Natural killer cell treated with Interleukin-12 subunit alpha and Interleukin-12 subunit beta and Interleukin-15 and Interleukin-18, amount 100 ng/mL, for 72 hours (primary cell): ENCODE measurements at regions not wholly inside any gene's neighbourhood (a gene's known extent, or its start where the extent isn't known, plus 50 kb on each side); places are given as distances from the start of the nearest gene placed in this dataset.
"Not testable (repeated sequence)": the region's sequence is repeated elsewhere in the genome, so short reads cannot be mapped to it uniquely, and the experiment has no call there.

Experiments used
- ATAC-seq, 2 donors: fragments of 150-1000 bp; cut with Tn5 transposase in 1 of 2; sonication (Bioruptor Pico), chemical (Tn5 transposase) in 1 of 2; 2 replicates each; pipeline ENCODE4 v1.10.0; 2021
- DNase-seq: peaks from one replicate; pipeline ENCODE4 v3.0.0; 2022; ENCODE audit warnings: low spot score
- H3K27ac Mint-ChIP-seq, 2 donors: 1 replicate in 1 of 2; 2 replicates in 1 of 2; pipeline ENCODE4 v1.8.0; 2022; ENCODE audit warnings: mixed read lengths in 2 of 2, mild to moderate bottlenecking in 1 of 2, moderate library complexity in 1 of 2
- H3K27me3 Mint-ChIP-seq, 2 donors: 1 replicate in 1 of 2; 2 replicates in 1 of 2; pipeline ENCODE4 v1.8.0; 2022; ENCODE audit warnings: mixed read lengths in 2 of 2
- H3K36me3 Mint-ChIP-seq: one replicate; pipeline ENCODE4 v1.8.0; 2022; ENCODE audit warnings: mixed read lengths
- H3K4me1 Mint-ChIP-seq, 2 donors: 1 replicate in 1 of 2; 2 replicates in 1 of 2; pipeline ENCODE4 v1.8.0; 2022; ENCODE audit warnings: low read depth in 2 of 2, mixed read lengths in 2 of 2, mild to moderate bottlenecking in 1 of 2
- H3K4me3 Mint-ChIP-seq: one replicate; pipeline ENCODE4 v1.8.0; 2022; ENCODE audit warnings: mixed read lengths
- H3K9me3 Mint-ChIP-seq: 2 replicates; pipeline ENCODE4 v1.8.0; 2022; ENCODE audit warnings: mixed read lengths

DNA sequence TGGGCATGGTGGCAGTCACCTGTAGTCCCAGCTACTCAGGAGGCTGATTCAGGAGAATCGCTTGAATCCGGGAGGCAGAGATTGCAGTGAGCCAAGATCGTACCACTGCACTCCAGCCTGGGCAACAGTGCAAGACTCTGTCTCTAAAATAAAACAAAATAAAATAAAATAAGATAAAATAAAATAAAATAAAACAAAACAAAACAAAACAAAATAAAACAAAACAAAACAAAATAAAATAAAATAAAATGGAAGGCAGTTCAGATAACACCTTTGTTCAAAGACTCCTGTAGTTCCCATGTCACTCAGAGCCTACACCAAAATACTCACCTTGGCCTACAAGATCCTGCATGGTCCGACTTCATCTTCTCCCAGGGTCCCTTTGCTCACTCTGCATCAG, 61.3 kb downstream of the SYF2 start:
- not testable (repeated sequence) for H3K9me3 Mint-ChIP-seq

DNA sequence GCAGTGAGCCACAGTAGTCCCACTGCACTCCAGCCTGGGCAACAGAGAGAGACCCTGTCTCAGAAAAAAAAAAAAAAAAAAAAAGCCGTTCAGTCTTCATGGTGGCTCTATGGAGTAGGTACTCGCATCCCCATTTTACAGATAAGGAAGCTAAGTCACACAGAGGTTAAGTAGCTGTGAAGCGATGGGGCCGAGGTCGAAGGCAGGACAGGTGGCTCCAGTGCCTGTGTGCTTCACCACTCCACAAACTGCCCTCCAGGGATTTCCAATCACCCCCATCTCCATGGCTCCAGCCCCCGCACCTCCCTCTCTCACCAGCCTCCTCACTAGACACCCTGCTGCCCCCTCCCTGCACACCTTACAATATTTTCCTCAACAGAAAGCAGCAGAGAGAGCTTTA, 61.9 kb downstream of the SYF2 start:
- no peak overlapping the region for H3K27ac Mint-ChIP-seq
- H3K4me3 Mint-ChIP-seq: no peak overlapping the region
- H3K9me3 Mint-ChIP-seq: peaks cover 3% of the 10 kb centered on the region
- no peaks in the 10 kb centered on the region for H3K36me3 Mint-ChIP-seq
- H3K27me3 Mint-ChIP-seq: no peaks in the 10 kb centered on the region
- ATAC-seq (no peak), DNase-seq (no peak)
- H3K4me1 Mint-ChIP-seq: no peaks in the 10 kb centered on the region

More for the DNA sequence above, 61.3 kb downstream of the SYF2 start:
- not testable (repeated sequence) for H3K4me3 Mint-ChIP-seq, H3K4me1 Mint-ChIP-seq, DNase-seq, H3K27ac Mint-ChIP-seq, H3K27me3 Mint-ChIP-seq, H3K36me3 Mint-ChIP-seq, ATAC-seq

GRCh38 chr1:25169610-25170009, 62.7 kb downstream of the SYF2 start:
- DNase-seq (no peak), ATAC-seq (no peak)
- no peaks in the 10 kb centered on the region for H3K36me3 Mint-ChIP-seq
- H3K4me1 Mint-ChIP-seq: no peaks in the 10 kb centered on the region
- peaks cover 0 to 2% of the 10 kb centered on the region in 2 donors for H3K27me3 Mint-ChIP-seq
- H3K4me3 Mint-ChIP-seq: no peak overlapping the region
- no peak overlapping the region for H3K27ac Mint-ChIP-seq
- peaks cover 3% of the 10 kb centered on the region for H3K9me3 Mint-ChIP-seq

- Mint-ChIP-seq H3K27me3 (peaks cover 0 to 2% of the 10 kb centered on the region in 2 donors), H3K36me3 (no peaks in the 10 kb centered on the region), H3K9me3 (peaks cover 3% of the 10 kb centered on the region), H3K4me3 (no peak overlapping the region), H3K4me1 (no peaks in the 10 kb centered on the region), H3K27ac (no peak overlapping the region)
- no peak for ATAC-seq
- DNase-seq: no peak
Measured at GRCh38 chr1:25169168-25169567, 63.1 kb downstream of the SYF2 start.

GRCh38 chr1:25168193-25169071, 63.9 kb downstream of the SYF2 start:
- H3K4me1 Mint-ChIP-seq: no peaks in the 10 kb centered on the region
- ATAC-seq: no peak
- peaks cover 0 to 2% of the 10 kb centered on the region in 2 donors for H3K27me3 Mint-ChIP-seq
- peaks cover 3% of the 10 kb centered on the region for H3K9me3 Mint-ChIP-seq
- H3K36me3 Mint-ChIP-seq: no peaks in the 10 kb centered on the region
- DNase-seq: no peak
- no peak overlapping the region for H3K27ac Mint-ChIP-seq
- H3K4me3 Mint-ChIP-seq: no peak overlapping the region

GRCh38 chr1:25167269-25168192, 64.8 kb downstream of the SYF2 start:
- Mint-ChIP-seq H3K4me3 (no peak overlapping the region), H3K4me1 (no peaks in the 10 kb centered on the region), H3K27me3 (peaks cover 6% of the 10 kb centered on the region in 2 donors), H3K36me3 (no peaks in the 10 kb centered on the region), H3K9me3 (no peaks in the 10 kb centered on the region), H3K27ac (no peak overlapping the region)
- no peak for DNase-seq
- ATAC-seq: peak in 1 of 2 donors; percentile 15

- no peak overlapping the region for H3K27ac Mint-ChIP-seq
- H3K4me1 Mint-ChIP-seq: no peaks in the 10 kb centered on the region
- DNase-seq (no peak), ATAC-seq (no peak)
- peaks cover 8 to 13% of the 10 kb centered on the region in 2 donors for H3K27me3 Mint-ChIP-seq
- no peak overlapping the region for H3K4me3 Mint-ChIP-seq
- no peaks in the 10 kb centered on the region for H3K9me3 Mint-ChIP-seq
- no peaks in the 10 kb centered on the region for H3K36me3 Mint-ChIP-seq
Measured at GRCh38 chr1:25166847-25167246, 65.5 kb downstream of the SYF2 start.

GRCh38 chr1:25163986-25164385, 68.3 kb downstream of the SYF2 start:
- Mint-ChIP-seq H3K9me3 (no peaks in the 10 kb centered on the region), H3K4me3 (no peak overlapping the region), H3K27ac (no peak overlapping the region), H3K27me3 (peaks cover 21 to 37% of the 10 kb centered on the region in 2 donors), H3K4me1 (peaks cover 0 to 2% of the 10 kb centered on the region in 2 donors), H3K36me3 (no peaks in the 10 kb centered on the region)
- DNase-seq (no peak), ATAC-seq (no peak)

- no peaks in the 10 kb centered on the region for H3K9me3 Mint-ChIP-seq
- ATAC-seq (no peak), DNase-seq (no peak)
- H3K36me3 Mint-ChIP-seq: no peaks in the 10 kb centered on the region
- H3K4me1 Mint-ChIP-seq: peaks cover 0 to 2% of the 10 kb centered on the region in 2 donors
- no peak overlapping the region for H3K4me3 Mint-ChIP-seq
- no peak overlapping the region for H3K27ac Mint-ChIP-seq
- peaks cover 28 to 45% of the 10 kb centered on the region in 2 donors for H3K27me3 Mint-ChIP-seq
Measured at GRCh38 chr1:25161981-25162380, 70.3 kb downstream of the SYF2 start.

DNA sequence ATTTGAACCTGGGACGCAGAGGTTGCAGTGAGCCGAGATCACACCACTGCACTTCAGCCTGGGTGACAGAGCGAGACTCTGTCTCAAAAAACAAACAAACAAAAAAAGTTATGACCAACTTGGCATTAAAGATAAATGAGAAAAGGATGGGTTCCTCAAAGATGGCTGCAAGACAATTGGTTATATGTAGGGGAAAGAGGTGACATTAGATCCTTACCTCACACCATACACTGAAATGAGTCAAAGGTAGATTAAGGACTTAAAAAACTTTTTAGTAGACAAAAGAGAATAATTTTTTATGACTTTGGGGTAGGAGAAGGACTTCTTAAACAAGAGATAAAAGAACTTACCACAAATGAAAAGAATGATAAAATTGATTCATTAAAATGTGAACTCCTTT, 74.5 kb downstream of the SYF2 start:
- Mint-ChIP-seq H3K27me3 (peaks cover 29 to 59% of the 10 kb centered on the region in 2 donors), H3K9me3 (no peaks in the 10 kb centered on the region), H3K4me1 (peaks cover 0 to 2% of the 10 kb centered on the region in 2 donors), H3K4me3 (no peak overlapping the region), H3K27ac (no peak overlapping the region), H3K36me3 (no peaks in the 10 kb centered on the region)
- no peak for DNase-seq
- no peak for ATAC-seq

GRCh38 chr1:25150985-25151495, 81.3 kb downstream of the SYF2 start:
- H3K4me1 Mint-ChIP-seq: peaks cover 7 to 9% of the 10 kb centered on the region in 2 donors
- no peak overlapping the region for H3K4me3 Mint-ChIP-seq
- no peak for DNase-seq
- H3K36me3 Mint-ChIP-seq: peaks cover 4% of the 10 kb centered on the region
- no peak for ATAC-seq
- no peak overlapping the region for H3K27ac Mint-ChIP-seq
- no peaks in the 10 kb centered on the region for H3K9me3 Mint-ChIP-seq
- peaks cover 26 to 43% of the 10 kb centered on the region in 2 donors for H3K27me3 Mint-ChIP-seq

GRCh38 chr1:25148673-25149300, 83.5 kb downstream of the SYF2 start:
- DNase-seq (no peak), ATAC-seq (no peak)
- Mint-ChIP-seq H3K27ac (no peak overlapping the region), H3K27me3 (peaks cover 21 to 35% of the 10 kb centered on the region in 2 donors), H3K36me3 (peaks cover 4% of the 10 kb centered on the region), H3K9me3 (no peaks in the 10 kb centered on the region), H3K4me1 (peaks cover 10 to 14% of the 10 kb centered on the region in 2 donors), H3K4me3 (no peak overlapping the region)

DNA sequence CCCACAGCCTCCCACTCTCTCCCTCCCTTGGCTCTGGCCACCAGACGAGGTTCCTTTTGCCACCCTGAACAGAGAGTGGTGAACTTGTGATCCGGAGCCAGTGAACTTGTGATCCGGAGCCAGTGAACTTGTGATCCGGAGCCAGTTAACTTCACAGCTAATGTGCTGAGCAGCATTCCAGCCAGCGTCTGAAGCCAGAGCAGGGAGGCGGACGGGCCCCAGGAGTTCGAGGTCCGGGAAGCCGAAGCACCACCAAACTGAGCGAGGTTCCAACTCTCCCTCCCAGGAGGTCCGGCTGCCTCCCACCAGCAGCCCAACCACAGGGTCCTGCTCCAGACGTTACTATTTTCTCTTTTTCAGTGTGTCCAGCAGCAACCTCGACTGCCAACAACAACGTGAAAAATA, 85.8 kb downstream of the SYF2 start:
- H3K27me3 Mint-ChIP-seq: peaks cover 23 to 35% of the 10 kb centered on the region in 2 donors
- H3K4me3 Mint-ChIP-seq: no peak overlapping the region
- ATAC-seq (no peak), DNase-seq (no peak)
- peaks cover 13 to 14% of the 10 kb centered on the region in 2 donors for H3K4me1 Mint-ChIP-seq
- peaks cover 4% of the 10 kb centered on the region for H3K36me3 Mint-ChIP-seq
- no peak overlapping the region for H3K27ac Mint-ChIP-seq
- no peaks in the 10 kb centered on the region for H3K9me3 Mint-ChIP-seq
